ENCODE measurements at regions not wholly inside any gene's neighbourhood (a gene's known extent, or its start where the extent isn't known, plus 50 kb on each side); places are given as distances from the start of the nearest gene placed in this dataset.

DNA sequence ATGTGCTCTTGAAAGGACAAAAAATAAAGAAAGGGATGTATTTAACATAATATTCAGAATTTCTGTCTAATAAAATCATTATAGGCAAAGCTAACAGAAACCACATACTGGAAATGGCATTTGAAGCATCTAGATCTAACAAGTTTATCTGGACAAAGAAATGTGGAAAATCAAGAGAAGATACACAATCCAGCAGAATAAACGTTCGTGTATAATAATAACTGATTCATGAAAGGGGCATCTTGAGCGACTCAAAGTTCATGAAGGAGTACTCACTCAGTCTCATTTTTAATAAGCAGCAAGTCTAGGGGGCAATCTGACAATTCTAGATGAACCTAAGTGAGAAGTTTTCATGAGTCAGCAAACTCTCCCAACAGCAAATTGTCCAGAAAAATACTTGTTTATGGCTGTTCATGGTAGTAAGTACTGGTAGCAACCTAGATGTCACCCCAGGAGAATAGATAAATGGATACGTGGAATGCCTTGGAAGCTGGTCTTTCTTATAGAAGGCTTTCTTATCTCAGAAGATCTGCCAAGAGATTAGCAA lies 541.8 kb downstream of the INHBA start:
- no peak for DNase-seq

DNA sequence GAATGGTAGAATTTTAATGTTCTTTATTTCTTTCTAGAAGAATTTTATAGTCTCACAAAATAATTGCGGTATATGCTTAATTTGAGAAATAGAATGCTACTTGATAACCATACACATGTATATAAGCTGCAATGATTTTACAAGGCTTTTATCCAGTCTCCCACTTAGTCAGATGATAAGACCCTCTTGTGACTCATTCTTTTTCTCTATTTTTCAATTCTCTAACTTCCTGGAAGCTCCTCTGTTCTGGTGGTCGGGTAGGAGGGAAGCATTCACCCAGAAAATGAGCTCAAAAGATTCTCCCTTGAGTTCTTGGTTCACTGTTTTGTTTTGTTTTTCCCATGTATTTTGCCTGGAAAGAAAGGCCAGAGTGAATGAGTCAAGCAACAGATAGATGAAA lies 546.6 kb downstream of the INHBA start:
- DNase-seq = no peak

DNA sequence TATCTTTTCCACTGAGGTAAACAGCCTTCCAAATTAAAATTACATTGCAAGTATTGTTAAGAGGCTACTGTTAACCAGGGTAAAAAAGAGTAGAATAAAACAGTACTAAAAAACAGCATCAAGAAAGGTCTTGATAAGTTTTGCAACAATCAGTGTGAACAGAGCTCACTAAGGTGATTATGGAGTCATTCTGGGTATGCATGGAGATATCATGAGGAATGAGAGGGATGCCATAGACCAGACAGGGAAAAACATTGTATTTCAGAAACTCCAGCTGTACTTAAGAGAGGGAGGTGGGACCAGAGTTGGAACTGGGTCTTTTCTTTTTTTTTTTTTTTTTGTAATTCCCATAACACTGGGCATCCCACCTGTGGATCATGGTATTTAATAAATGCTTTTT lies 549.6 kb downstream of the INHBA start:
- no peak for DNase-seq

DNA sequence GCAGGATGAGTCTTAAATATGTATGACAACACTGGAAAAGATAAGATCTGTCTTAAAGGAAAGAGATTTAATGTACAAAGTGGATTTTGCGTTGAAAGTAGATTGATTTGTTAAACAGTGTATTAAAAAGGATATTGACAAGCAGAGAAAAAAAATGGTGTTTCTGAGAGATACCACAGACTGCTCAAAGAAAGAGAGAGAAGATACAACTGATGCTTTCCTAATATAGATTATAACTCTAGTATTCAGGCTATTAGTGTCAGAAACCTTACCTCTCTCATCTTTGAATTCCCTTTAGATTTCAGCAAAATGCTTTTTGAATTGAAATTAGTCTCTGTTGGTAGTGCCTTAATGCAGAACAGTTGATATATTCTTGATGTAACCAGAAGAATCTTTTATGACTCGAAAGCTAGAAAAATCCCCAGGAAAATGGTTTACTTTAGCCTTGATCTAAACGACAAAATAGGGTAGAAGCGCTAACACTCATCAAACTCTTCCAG lies 550.7 kb downstream of the INHBA start:
- DNase-seq = no peak

DNA sequence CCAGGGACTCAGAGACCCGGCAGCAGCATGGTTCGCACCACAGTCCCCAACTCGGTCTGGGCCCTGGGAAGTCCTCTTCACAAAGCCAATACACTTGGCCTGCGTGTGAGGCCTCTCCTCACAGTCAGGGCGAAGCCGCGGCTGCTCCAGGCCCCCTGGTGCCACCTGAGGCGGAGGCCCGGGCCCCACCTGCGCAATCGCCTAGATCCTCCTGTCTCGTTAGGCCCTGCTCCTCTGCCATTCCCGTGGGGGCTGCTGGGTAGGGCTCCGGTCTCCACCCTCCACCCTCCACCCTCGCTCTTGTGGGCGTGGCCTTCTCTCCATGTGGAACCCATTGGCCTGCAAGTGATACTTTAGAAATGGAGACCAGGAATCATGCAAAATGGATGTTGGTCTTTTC lies 553.3 kb downstream of the INHBA start:
- DNase-seq = no peak

DNA sequence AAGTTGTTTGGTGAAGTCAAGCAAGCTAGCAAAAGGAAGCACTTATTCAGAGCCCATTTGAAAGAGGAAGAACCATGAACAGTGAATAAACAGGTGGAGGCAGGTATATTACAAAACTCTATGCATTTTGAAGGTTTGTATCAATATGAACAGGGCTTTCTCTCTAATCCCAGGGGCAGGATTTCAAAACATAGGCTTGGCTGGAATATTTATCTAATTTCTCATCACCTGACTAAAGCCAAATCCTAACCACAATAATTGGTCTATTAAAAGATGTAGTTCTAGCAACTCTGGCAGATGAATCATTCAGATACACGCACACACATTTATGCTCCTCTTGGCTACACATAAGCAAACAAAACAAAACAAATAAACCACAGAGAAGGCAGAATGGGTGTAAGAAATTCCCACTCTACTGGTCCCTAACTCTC lies 554.4 kb downstream of the INHBA start:
- DNase-seq = no peak

DNA sequence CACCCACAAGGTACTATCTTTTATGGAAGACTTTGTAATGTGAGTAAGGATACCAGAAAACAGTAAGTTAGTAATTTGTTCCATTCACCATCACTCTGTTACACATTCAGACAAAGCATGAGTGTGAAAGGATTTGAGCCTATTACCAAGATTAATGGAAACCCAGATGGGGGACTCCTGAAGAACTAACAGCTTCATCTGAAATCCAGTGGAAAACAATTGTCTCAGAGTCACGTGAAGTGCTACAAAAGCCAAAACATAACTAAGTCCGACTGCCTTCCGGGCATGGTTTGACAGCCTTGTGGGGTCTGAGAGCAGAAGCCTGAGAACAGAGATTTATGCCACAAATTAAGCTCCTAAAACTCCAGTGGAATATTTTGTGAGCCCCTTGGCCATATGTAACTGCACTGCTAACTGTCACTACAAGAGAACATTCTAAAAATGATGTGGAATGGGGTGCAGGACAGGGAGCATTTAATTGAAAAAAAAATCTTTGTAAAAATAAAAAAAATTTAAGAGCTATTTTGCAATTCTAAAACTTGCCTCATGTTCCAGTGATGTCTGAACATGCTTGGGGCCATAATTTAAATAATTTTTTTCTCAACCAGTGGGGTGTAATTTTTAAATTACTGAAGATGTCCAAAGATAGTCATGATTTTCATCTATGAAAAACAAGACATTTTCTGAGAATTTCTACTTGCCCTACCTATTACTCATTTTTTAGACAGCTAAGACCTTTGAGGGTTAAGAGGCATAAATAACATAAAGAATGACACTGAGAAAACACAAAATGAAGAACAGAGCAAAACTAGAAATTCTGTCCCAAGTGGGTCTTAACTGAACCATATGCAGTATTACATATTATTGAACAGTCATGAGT lies 555.0 kb downstream of the INHBA start:
- no peak for DNase-seq

DNA sequence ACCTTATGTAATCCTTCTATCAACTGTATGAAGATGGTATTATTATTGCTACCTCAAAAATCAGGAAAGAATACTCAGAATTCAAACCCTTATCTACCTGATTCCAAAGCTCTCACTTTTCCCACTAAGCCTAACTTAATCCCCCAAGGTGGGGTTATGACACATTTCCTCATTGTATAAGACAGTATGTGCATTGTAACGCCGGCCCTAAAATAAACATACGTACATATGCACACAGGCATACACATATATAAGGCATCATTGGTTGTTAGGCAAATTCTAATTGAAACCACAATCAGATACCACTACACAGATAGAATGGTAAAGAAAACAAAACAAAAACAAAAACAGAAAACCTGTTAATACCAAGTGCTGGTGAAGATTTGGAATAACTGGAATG lies 556.5 kb downstream of the INHBA start:
- no peak for DNase-seq

DNA sequence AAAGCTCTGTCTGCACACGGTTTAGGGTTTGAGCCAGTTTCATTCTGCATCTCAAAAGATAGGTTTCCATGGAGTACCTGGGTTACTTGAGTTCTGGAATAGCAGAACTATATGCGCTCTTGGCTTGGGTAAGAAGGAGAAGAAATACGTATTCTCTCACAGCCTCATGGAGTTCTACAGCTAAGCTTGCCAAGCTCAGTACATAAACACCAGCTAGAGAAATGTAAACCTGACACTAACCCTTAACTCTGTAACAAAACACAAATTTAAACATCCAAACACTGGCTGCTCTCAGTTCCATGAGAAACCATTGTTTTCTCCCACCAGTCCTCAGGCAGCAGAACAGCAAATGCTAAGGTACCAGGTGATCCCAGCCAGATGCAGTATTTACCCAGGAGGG lies 557.2 kb downstream of the INHBA start:
- DNase-seq = no peak

DNA sequence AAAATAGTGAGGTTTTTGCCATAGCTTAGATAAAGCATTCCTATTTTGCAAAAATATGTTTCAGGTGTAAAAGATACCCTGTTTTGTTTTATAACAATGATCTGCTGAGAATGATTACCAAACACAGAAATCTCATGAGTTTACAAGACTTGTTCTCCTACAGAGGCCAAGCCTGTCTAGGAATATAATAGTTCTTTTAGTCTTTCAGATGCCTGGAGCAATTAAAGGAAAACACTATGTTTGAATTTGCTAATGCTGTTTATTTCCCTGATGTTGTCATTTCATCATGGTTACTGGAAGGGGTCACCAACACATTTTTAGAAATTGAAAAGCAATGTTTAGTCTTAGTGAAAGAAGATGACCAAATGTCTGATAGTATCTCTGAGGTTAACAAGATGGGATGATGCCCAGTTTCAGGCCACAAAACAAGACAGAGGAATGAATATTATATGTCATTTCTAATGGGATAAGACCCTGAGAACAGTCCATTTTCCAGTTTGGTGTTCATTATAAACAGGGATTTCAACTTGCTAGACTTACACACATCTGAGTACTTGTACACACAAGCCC lies 559.9 kb downstream of the INHBA start:
- DNase-seq = no peak

DNA sequence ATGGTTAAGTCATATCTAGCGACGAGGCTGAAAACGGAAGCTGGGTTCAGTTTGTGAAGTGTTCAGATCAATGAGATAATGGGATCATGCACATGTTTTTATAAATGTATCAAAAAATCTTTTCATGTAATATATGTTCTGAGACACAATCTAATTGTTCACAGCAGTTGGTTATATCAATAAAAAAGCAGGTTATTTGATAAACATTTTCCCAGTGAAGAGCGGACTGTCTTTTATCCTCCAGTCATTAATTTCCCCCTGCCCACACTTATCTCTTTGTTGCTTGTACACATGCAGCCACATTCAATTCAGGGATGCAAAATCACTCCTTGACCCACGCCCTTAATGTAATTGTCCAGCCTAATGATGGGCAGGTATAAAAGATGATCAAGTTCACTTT lies 563.1 kb downstream of the INHBA start:
- no peak for DNase-seq

DNA sequence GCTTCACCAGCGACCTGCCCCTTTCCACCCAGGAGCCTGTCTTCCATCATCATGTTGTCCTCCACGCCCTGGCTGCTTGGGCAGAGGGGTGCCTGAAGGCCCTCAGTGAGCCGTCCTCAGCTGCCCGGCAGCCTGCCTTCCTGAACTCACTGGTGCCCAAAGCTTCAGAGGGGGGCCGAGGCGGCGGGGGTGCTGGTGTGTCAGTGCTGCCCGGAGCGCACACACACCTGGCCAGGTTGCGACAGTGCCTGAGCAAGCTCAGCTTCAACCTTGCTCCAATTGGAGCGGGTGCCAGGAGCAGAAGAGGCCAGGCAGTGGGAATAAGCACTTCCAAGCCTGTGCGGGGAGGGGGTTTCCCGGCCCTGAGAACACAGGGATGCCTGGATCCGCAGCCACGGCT lies 566.3 kb downstream of the INHBA start:
- DNase-seq = no peak

DNA sequence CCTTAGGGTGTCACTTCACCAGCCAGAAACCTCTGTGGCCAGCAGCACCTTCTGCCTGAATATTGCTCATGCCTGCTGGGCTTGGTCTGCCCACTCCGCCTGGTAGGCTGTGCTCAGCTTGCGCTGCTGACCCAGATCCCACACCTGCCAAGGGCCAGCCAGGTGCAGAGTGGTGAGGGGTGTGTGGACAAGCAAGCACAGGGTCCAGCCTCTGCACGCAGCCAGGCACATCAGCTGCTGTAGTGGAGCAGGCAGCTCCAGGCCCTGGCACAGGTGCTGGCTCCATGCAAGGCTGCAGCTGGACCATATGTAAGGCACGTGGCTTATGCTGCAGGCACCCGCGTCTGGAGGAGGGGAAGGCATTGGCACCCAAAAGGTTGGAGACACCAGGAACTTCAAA lies 567.4 kb downstream of the INHBA start:
- no peak for DNase-seq

DNA sequence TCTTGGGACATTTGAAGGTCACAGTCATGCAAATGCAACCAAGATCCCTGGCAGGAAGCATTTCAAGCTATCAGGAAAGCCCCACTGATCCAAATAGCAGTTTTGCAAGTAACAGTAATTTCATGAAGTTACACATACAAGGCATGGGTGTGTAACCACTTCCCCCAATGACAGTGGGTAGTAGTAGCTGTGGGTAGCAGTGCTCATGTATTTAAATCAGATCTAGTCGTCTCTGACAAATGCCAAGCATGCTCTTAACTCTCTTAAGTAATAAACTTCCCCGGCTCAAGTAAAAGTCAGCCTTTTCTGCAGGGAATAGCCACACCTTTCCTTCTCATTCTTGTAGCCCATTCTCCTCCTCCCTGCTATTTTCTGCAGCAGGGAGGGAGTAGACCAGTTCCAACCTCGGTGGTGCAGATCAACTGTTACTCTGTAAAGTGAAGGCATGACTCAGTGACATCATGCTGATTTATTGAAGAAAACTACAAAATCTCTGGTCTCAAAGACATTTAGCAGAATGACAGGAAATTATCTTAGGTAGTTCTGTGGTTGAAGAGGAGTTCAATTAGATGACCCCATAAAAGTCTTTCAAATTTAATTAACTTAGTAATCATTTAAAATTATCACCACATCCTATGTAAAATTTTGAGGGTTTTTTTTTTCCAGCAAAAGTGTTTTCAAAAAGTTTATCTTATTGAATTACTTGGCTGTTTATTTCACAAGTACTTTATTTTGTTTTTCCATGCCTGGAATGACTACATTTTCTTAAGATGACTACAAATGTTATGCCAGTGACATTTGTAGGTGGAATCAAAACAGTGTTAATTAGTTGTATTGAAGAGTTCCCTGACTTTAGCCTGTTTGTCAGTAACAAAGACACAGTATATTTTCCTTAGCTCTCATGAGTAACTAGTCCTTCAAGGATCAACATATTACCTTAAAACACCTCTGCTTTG lies 568.3 kb downstream of the INHBA start:
- DNase-seq = no peak

DNA sequence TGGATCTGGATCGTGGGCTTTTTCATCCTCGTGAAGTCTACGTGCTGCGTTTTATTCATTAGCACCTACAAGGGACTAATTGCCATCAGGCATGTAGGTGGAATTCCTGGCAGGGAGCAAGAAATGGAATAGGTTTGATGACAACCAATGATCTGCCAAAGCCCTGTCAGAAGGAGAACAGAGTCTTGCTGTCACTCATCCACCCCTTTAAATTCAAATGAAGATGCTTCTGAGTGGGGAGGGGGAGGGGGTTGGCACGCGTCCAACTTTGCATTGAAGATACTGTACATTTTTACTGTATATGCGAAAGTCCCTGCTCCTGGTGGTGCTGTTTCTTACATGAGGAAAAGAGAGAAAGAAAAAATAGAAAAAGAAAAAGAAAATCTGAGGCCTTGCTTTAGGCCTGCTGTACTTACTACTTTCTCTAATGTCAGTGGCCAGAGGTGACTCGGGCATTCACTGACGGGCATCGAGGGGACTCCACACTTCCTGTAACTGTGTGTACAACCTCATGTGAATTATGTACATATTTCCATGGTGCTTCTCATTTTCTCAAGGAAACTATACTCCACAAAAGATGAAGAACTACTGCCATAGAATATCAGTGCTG lies 569.1 kb downstream of the INHBA start:
- no peak for DNase-seq

DNA sequence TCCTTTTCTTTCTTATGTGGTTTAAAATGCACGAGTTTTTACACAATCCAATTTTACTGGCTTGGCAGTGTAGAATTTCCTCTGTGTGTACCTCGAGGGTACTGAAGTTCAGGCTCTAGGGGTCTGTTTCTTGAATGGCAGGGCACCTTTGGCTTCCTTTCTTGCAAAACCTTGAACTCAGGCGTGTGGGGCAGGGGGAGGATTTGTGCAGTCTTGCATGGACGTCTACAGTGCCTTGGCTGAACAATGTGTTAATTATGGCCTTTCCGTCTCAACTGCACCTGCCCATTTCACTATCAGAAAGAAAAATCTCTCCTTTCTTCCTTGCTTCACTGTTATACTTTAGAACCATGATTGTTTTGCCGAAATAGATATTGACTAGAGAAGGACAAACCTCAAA lies 570.9 kb downstream of the INHBA start:
- DNase-seq = no peak

DNA sequence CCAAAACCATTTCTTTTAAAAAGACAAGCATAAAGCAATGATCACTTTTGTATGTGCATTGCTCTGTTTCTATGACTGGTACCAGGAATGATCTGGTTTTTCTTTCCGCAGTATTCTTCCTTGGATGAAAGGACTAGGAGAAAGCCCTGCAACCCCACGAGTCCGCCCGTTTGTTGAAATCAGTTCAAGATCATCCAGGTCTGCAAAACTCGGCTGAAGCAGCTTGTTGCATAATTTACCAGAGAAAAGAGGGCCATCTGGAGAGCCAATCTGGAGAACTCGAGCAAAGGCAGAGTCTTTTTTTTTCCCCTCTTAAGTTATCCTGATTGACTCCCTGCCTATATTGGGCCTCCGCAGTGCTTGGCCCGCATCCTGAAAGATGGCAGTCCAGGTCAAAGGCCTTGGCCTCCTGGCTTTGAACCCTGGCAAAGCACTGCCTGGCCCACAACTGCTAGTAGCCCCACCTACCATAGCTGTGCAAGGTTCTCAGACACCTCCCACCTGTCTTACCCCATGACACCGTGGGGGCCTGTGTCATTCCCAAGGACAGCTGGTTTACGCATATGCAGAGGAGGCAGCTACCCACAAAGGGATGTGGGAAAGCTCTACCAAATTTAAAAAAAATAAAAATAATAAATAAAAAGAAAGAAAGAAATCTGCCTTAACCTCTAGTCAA lies 572.2 kb downstream of the INHBA start:
- DNase-seq = no peak

DNA sequence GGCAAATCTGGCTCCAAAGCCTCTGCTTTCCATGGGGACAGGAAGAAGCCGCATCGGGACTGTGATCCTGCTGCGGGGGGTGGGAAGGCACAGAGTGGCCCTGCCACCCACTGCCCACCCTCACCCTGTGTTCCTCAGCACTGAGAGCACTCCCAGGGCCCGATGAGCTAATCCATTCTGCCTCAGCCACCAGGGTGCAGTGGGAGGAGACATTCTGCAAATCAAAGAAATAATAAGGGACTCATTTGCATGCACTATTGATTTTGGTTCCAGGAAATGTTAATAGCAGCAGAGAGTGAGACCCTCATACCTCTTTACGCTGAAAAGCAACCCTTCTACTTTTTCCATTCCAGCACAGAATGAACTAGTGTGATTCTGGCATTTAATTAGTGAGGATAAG lies 572.8 kb downstream of the INHBA start:
- no peak for DNase-seq

DNA sequence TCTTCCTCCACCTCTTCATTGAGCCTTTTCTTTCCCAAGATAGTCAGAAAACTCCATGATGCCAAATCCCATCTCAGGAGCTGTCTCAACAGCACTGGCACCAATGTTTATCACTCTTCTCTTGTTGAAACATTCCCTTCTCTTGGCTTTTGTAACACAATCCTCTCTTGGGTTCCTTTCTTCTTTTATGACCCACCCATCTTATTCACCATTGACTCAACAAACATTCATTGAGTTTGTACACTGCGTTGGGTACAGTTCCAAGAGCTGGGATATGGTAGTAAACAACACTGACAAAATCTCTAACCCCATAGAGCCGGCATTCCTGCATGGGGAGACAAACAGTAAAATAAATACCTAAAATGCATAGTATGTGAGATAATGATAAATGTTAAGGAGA lies 577.5 kb downstream of the INHBA start:
- DNase-seq = no peak

DNA sequence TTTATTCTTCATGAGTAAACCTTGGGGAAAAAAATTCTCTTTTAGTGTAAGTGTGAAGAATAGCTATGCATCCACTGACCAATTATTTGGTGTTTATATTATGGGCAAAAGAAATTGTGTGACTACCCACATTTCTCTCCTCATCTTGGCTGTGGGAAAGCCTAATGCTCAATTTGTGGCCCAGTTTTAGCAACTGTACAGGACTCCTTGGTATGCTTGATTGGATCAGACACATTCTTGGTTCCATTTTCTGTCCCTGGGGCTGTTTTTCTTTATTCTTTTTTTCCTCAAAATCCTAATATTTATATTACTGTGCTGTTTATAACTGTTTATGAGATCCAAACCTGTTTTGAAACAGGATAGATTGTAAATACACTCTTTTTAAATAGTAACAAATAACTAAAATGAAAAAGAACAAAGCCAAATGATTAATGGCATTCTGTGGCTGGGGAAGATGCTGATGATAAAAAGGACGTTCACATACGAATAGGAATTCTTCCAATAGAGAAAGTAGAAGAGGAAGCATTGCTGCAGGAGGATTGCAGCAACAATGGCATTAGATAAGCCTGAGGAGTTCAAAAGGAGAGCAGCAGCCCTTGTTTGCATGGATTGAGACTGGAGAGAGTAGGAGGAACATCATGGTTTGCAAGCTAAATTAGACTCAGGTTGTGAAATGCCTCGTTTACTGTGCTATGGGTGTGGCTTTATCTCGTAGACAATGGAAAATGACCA lies 580.5 kb downstream of the INHBA start:
- DNase-seq = no peak

DNA sequence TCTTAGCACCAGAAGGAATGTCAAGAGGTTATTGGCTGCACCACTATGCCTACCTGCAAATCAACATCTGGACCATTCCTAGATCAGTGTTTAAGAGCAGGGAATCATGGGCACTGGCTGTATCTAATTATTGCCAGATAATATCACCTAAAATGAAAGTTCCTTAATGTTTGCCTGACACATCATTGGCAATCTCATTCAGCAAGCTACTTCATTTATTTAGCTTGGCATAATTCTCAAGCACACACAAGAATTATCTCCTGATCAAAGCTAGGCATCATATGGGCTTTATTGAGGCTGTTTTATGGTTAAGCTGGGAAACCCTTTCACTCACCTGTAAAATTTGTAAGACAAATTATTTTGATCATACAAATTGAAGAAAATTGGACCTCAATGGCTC lies 581.7 kb downstream of the INHBA start:
- no peak for DNase-seq

Measured in NCI-H510A (cell line).